NCI-H2196 (cell line): ENCODE measurements at regions not wholly inside any gene's neighbourhood (a gene's known extent, or its start where the extent isn't known, plus 50 kb on each side); places are given as distances from the start of the nearest gene placed in this dataset.

Experiments used
- DNase-seq: peaks from one replicate; lab custom pipeline; 2025; ENCODE audit not compliant: unreplicated experiment; lab: John Stamatoyannopoulos, UW

DNA sequence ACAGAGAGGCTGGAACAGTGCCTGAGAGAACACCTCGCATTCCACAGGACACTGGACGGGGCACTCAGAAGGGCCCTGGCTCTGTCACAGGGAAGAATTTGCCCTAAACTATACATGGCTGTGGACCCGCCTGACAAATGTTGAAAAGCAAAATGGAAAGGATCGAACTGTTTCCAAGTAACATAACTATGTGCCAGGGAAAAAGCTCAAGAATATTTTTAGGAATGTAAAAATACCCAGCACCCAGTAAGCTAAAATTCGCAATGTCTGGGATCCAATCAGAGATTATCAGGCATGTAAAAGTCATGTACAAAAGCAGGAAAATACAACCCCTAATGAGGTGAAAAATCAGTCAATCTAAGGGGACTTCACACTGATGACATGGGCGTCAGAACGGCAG, 215.9 kb downstream of the TTLL2 start:
- no peak for DNase-seq

DNA sequence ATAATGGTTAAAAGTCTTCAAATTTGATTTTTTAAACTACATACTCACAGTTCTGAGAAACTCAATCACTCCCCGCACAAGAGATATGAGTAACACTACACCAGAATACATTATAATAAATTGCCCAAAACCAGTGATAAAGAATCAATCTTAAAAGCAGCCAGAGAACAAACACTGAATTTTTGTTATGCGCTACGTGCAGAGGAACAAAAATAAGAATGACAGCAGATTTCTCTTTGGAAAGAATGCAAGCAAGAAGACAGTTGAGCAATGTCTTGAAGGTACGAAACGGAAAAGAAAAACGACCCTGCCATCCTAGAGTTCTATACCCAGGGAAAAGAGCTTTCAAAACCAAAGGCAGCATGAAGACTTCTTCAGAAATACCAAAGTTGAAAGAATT, 216.7 kb downstream of the TTLL2 start:
- DNase-seq: no peak

DNA sequence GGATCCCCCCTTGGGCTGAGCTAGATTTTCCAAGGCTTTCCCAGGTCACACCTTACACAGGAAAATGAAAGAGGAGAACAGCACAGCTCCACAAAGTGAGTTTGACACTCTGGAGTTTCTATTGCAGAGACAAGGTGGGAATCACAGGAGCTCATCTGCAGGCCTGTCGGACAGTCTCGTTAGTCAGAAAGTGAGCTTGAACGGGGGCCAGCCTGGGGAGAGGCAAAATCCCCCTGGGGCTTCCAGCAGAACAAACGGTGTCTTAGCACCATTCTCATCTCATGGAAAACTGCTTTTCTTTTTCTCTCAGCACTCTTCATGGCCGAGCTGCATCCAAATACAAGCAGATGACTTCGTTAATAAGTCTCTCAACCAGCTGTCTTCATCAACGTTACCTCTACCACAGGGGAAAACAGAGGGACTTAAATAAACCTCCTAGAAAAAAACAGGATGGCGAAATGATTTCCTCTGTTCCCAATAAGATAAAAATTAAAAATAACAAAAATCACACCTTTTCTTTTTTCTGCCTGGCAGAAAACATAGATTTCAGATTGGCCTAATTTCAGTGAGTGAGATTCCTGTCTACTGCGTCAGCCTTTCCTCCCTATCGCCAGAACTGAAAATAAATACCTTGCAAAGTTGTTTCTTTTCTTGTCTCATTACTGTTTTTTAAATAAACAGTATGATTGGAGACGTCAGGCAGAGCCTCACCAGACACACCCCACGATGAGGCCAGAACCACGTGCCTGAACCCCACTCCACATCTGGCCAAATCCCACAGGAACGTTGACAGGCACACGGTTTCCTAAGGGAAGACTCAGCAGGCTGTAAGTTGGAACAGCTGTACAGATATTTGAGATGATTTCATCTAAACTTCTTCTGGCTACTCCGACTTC, 219.0 kb downstream of the TTLL2 start:
- DNase-seq: no peak

DNA sequence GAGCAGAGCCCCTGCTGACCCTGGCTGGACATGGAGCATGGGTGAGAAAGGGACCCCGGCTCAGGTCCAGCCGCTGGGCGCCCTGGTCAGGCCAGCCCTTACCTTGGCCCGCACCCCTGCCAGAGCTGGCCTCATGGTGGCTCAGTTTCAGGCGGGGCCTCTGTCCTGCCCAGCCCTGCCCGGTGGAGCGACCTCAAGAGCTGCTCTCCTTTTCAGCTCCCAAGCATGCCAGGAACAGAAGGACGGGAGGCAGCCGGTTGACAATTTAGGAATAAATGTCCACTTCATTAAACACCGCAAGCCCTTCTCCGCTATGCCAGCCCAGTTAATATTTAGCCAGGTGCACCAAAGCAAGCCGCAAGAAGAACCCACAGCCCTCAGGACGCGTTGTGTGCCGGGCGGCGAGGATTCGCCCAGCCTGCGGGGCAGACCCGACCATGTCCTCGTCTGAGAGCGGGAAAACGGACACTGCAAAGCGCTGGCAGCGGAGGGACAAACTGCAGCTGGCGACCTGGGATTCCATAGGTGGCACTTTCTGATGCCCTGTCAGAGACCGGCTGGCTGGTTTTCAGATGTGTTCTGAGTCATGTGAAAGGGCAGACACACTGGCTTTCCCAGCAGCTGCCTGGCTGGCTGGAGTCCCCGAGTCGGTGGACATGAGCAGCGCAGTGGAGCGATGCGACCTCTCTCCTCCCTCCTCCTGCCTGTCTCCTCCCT, 221.9 kb downstream of the TTLL2 start:
- no peak for DNase-seq

DNA sequence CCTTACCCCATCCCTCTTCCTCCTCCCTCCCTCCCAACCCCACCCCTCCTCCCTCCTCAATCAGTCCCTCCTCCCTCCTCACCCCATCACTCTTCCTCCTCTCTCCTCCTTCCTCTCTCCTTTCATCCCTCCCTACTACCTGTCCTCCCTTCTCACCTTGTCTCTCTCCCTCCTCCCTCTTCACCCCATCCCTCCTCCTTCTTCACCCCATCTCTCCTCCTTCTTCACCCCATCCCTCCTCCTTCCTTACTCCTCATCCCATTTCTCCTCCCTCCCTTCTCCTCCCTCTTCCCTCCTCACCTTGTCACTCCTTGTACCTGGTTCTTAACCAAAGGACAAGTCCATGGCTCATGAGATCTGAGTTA, 222.4 kb downstream of the TTLL2 start:
- DNase-seq: no peak

DNA sequence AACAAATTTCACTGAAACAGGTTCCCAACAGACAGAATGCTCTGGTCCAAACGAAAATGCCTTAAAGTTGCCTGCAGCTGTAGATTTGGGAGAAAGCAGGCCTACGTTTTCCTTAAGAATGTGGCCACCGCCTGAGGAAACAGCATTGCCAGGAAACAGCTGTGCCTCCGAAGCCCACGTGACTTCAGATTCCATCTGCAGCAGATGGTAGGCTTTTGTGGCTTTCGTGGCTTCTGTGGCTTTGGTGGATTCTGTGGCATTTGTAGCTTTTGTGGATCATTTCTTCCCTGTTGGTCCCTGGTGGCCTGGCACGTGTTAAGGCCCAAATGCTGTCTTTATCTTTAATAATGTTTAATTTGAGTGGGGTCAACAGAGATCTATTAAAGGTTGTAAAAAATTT, 222.9 kb downstream of the TTLL2 start:
- DNase-seq: no peak

DNA sequence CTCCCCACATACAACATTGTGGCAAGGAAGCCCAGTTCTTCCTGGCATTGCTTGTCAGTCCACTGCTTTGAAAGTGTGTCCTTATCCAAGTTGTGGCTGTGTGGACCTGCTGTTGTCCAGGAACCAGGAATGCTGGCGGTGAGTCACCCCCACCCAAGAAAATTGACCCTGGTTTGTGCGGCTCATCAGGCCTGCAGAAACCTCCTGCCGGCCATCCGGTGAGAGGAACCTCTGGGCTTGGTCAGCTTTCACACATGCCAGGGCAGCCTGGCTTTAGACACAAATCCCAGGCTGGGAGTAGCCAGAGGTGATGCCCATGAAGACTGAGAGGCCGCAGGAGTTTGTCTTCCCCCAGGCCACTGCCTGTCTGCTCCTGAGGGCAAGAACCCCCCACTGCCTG, 223.6 kb downstream of the TTLL2 start:
- DNase-seq: no peak

DNA sequence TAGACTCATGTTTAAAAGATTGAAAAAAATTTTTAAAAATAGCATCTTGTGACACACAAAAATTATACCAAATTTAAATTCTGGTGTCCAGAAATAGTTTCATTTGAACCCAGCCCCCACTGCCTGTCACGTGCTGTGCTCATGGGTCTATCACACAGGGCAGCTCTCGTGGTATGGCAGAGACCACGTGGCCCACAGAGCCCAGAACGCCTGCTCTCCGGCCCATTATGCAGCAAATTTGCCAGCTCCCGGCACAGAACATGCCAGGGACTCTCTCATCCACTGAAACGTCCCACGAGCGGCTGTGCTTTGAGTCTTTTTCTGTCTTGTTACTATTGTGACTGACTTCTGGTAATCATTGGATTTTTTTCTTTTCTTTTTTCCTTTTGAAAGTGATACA, 224.3 kb downstream of the TTLL2 start:
- DNase-seq: no peak

DNA sequence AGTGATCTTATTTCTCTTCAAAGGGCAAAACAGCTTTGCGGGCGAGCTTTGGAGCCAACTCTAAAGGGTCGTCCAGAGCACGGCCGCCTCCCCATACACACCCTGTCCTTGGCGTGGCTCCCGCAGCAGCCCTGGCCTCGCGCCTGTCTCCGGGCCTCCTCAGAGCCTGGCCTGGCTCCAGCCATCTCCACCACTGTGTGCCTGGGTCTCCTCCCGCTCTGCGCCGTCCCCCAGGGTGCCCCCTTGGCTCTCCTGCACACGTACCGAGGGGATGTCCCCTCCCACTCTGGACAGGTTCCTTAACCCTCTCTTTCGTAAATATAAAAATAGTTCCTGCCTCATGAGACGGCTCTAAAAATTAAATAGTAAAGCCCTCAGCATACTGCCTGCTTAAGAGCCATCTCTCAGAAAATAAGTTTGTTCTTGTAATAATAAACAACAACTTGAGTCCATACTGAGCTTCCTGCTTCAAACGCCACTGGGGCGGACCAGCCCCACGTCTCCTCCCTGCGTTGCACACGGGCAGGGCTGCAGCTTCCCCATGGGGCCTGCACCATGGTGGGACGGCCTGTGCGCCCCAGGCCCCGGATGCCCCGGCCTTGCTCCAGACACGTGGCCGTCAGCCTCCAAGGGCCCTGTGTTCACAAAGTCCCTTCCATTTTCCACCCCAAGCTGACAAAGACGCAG, 226.2 kb downstream of the TTLL2 start:
- DNase-seq: no peak

DNA sequence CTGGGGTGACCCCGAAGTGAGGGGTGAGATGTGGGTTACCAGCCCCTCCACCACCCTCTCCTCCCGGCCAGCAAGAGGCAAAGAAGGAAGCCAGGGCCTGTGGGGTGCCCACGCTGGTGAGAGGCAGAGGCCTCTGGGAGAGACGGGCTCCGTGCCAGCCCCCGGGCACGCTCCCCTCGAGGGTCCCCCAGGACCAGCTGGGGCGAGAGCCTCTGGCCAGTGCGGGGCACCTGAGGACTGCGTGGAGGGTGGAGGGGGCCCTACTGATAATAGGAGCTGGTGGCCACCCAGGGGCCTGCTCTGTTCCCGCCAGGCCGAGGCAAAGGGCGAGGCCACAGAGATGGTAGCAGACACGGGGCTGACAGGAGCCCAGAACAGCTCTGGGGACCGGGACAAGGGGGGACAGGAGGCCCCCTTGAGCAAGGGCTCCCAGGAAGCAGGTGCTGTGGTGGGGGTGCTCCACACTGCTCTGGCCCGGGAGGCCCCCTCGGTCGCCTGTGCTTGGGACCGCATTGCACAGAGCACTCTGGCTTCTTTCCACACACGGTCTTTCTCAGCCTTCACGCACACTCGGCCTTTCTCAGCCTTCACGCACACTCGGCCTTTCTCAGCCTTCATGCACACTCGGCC, 226.9 kb downstream of the TTLL2 start:
- DNase-seq: no peak

DNA sequence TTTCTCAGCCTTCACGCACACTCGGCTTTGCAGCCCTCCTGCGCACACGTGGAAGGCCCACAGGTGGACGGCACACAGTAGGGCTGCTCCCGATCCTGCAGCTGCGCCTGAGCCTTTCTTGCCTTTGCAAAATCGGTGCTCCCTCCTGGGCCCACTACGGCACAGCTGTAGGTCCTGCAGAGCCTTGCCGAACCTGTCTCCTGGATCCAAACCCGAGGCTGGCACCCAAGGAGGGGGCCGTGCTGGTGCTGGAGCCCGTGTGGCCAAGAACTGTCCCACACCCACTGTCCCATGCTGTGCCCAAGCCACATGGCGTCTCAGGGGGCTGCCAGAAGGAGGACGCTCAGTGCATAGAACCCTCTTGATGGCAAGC, 227.4 kb downstream of the TTLL2 start:
- DNase-seq: no peak

DNA sequence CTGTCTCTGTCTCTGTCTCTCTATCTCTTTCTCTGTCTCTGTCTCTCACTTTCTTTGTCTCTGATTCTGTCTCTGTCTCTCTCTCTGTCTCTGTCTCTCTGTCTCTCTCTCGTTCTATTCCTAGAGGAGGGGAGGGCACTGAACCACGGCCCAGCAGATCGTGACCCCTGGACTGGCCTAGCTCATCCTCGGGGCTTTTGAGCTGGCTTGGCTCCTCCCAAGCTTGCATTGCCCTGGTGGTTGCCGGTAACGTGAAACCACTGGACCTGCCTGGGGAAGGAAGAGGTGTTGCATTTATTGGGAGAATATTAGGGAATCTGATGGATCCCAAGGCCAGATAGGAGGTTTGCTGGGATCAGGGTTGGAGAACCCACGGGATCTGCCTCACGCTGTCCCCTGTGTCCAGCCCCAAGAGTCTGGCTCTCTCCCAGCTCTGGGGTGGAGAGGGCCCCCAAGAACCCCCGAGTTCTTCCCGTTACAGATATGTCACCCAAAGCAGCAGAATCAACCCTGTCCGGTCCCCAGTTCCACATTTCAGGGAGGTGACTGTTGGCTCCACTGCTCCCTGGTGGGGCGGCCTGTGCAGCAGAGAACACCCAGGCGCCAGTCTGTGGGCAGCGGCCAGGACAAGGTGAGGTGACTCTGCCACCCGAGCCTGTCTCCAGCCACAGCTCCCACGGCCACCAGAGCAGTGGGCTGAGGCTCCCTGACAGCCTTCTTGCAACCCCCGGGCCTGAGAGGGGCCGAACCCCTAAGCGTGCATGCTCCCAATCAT, 228.3 kb downstream of the TTLL2 start:
- DNase-seq: no peak

DNA sequence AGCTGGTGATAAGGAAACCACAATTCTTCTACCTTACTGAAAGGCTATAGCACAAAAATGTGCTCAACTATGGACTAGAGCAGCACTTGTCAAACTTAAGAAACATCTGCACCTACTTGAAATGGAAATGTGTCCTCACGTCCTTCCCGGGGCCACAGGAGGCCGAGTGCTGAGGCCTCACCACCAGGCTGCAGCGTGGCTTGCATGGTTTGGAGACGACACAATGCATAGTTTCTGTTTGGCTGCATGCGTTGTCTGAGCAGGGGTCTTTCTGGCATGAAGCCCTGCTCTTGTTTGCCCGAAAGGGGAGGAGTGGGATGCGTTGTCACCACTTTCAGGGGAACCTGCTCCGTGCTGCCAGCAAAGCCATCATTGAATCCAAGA, 228.8 kb downstream of the TTLL2 start:
- DNase-seq: no peak

DNA sequence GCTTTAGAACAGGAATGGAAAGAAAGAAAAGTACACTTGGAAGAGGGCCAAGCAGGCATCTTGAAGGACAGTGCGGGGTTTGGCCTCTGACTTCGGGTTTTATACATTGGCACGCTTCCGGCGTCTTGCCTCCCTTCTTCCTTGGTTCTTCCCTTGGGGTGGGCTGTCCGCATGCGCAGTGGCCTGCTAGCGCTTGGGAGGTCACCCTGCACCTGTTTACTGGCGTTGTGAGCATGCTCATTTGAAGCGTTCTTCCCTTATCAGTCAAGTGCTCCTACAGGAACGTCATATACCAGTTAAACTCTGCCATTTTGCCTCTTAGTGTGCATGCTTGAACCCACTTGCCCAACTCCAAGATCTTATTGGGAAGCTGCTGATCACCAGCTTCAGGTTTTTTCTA, 230.0 kb downstream of the TTLL2 start:
- no peak for DNase-seq

DNA sequence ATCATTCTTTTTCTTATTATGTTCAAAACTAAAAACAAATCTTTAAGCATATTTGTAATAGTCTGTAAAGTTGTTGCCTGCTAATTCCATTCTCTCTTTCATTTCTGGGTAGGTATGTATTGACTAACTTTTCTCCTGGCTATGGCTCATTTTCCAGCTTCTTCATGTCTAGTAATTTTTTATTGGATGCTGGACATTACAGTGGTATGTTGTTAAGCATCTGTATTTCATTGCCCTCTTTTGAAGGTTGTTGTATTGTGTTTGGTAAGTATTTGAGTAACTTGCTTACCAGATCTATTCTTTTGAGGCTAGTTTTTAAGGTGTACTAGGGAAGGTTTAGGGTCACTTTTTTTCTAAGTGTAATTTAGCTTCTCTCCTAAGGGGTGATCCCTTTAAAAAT, 230.9 kb downstream of the TTLL2 start:
- no peak for DNase-seq

DNA sequence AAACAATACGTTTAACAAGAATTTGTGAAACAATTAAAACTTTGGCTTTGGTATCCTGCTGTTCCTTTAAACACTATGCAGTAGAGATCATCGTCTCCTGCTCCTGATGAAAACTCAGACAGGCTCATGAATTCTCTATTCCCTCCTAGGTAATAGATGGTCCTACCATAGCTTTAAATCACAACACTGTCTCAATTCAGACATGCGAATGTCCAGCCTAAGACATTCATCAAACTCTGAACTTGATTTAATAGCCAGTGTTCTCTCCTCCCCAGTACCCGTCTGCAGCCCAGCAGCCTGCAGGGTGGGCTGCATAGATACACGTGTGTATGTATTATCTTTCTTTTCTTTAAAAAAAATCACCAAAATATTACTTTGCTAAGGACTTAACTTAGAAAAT, 232.8 kb downstream of the TTLL2 start:
- no peak for DNase-seq

DNA sequence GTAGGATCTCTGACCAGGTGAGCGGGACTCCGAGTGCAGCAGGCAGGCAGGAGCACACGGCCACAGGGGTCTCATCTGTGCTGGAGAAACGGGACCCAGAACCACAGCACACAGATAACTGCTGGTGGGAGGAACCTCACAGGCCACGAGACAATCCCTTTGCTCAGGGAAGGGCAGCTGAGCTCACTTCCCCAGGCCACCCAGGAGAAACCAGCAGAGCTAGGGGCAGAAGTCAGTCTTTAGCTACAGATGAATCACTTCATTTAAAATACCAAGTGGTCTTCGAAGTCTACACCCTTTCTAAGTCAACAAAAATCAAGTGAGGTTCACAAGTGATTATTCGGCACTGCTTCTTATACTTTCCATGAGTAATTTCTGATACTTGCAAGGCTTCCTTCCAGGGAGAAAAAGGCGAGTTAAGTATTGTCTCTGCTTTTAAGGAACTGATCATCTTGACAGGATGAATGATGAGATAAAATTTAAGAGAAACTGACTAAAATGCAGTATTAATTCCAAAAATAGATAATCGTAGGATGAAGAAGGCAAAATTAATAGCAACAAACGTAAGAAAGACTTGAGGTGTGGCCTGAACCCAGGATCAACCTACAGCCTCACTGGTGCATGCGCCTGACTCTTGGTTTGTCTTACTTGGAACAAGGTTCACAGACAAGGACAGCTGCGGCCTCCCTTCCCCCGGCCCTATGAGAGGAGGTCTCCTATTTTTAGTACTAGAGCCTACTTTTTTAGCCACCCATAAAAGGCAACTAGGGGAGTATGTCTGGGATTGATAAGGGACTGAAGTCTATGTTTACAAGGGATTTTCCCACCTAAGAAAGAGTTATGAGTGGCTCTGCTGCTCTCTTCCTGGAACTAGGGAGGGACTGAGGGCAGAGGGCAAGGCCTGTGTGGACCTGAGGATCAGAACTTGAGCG, 233.6 kb downstream of the TTLL2 start:
- DNase-seq: no peak

DNA sequence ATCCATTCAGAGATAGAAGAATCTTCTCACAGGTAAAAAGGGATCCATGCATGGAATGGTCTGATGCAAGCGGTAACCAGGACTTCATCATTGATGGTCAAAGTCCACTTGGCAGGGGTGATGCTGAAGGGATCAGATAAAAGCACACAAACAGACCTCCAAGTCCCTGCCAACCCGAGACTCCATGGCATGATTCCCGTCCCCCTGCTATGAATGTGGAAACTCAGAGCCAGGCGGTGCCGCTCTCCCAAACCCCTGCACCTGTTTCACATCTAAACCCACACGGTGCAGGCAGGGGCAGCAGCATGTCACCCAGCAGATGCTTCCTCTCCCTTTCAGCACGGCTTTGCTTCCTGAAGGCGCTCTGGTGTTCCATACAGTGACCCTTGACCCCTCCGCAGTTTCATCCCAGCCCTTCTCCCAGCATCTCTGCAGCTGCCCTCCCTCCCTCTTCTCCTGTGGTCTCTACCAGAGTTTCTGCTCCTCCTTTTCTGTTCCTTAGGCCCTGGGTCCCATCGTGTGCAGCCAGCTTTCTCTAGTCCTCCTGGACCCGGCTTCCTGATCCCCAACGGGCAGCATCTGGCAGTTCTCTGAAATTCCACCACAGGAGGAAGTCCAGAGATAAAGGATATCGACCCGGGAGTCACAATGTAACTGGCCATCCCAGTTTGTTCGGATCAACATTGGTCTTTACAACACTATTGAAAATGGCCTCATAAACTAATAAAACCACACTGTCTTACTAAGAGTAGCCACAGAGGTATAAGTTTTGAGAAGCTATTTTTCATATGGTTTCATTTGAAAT, 235.0 kb downstream of the TTLL2 start:
- DNase-seq: no peak
